Sigmoid colon (tissue), 6 donors: ENCODE measurements at regions not wholly inside any gene's neighbourhood (a gene's known extent, or its start where the extent isn't known, plus 50 kb on each side); places are given as distances from the start of the nearest gene placed in this dataset.

Experiments used
- DNase-seq: peaks from one replicate; pipeline ENCODE4 v3.0.0-alpha.2; 2019
- H3K27ac ChIP-seq, 4 donors: fragments of 200-600 bp; sonication (generic); one replicate each; pipeline ENCODE4 v1.5.1; 2016 to 2019; ENCODE audit warnings: mild to moderate bottlenecking in 1 of 4
- H3K27me3 ChIP-seq, 3 donors: fragments of 200-600 bp; sonication (generic); one replicate each; pipeline ENCODE4 v1.5.1; 2019; ENCODE audit warnings: mild to moderate bottlenecking in 1 of 3
- H3K36me3 ChIP-seq, 4 donors: fragments of 200-600 bp; sonication (generic); one replicate each; pipeline ENCODE4 v1.5.1; 2016 to 2019
- H3K4me1 ChIP-seq, 4 donors: fragments of 200-600 bp; sonication (generic); one replicate each; pipeline ENCODE4 v1.5.1; 2017 to 2019
- H3K4me3 ChIP-seq, 4 donors: fragments of 200-600 bp; sonication (generic); one replicate each; pipeline ENCODE4 v1.5.1; 2017 to 2019; ENCODE audit warnings: mild to moderate bottlenecking in 2 of 4, moderate library complexity in 1 of 4
- H3K9me3 ChIP-seq, 4 donors: fragments of 200-600 bp in 3 of 4; sonication (generic) in 3 of 4; one replicate each; pipeline versions ENCODE4 v1.5.1 to v1.6.1; 2013 to 2019
- EP300 ChIP-seq, 4 donors: sonication (generic); formaldehyde crosslinking; IDR thresholded peaks; one replicate each; pipeline ENCODE4 v1.6.1; 2017; ENCODE audit warnings: antibody characterized with exemption in 4 of 4
- POLR2A ChIP-seq, 2 donors: fragments of 450-650 bp; IDR thresholded peaks; one replicate each; pipeline ENCODE4 v1.6.1; 2016; ENCODE audit warnings: antibody characterized with exemption in 2 of 2, mild to moderate bottlenecking in 2 of 2, moderate library complexity in 2 of 2
- POLR2AphosphoS5 ChIP-seq, 4 donors: sonication (generic); formaldehyde crosslinking; IDR thresholded peaks; one replicate each; pipeline ENCODE4 v1.6.1; 2017; ENCODE audit warnings: antibody characterized with exemption in 4 of 4
- WGBS, 2 donors: extraction: QIAGEN DNeasy Blood & Tissue Kit; methylation state at CpG; one replicate each; pipeline ENCODE4 v1.1.7; 2013; 5-methylcytosine and 5-hydroxymethylcytosine counted together
- intact Hi-C: fragments of 100-400 bp; cut with DNase I; formaldehyde crosslinking; loops from one replicate; pipeline ENCODE4 v1.15.1; 2023
- TF ChIP-seq, protein P1 (sequence below), 4 experiments: fragments of 450-650 bp in 3 of 4; fragments of 200-600 bp in 1 of 4; IDR thresholded peaks; one replicate each; pipeline ENCODE4 v1.5.1; 2016 to 2019; ENCODE audit warnings: antibody characterized with exemption in 4 of 4, mild to moderate bottlenecking in 3 of 4, moderate library complexity in 2 of 4
- donor health status: healthy with polysubstance abuse.
- donor health status: healthy.

DNA sequence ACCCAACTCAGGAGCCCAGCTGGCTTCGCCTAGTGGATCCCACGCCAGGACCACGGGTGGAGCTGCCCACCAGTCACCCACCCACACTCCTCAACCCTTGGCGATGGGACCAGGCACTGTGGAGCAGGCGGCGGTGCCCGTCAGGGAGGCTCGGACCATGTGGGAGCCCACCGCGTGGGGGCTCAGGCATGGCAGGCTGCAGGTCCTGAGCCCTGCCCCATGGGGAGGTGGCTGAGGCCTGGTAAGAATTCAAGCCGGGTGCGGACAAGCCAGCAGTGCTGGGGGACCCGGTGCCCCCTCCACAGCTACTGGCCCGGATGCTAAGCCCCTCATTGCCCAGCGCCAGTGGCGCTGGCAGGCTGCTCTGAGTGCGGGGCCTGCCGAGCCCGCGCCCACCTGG is 123.1 kb upstream of the LGSN start:
- no peak overlapping the region for H3K27ac ChIP-seq
- TF ChIP-seq, protein P1, sequence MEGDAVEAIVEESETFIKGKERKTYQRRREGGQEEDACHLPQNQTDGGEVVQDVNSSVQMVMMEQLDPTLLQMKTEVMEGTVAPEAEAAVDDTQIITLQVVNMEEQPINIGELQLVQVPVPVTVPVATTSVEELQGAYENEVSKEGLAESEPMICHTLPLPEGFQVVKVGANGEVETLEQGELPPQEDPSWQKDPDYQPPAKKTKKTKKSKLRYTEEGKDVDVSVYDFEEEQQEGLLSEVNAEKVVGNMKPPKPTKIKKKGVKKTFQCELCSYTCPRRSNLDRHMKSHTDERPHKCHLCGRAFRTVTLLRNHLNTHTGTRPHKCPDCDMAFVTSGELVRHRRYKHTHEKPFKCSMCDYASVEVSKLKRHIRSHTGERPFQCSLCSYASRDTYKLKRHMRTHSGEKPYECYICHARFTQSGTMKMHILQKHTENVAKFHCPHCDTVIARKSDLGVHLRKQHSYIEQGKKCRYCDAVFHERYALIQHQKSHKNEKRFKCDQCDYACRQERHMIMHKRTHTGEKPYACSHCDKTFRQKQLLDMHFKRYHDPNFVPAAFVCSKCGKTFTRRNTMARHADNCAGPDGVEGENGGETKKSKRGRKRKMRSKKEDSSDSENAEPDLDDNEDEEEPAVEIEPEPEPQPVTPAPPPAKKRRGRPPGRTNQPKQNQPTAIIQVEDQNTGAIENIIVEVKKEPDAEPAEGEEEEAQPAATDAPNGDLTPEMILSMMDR (IDR thresholded peaks at IDR 0.05) = no peak
- TF ChIP-seq EP300 (IDR thresholded peaks at IDR 0.05) (no peak), POLR2A (IDR thresholded peaks at IDR 0.05) (no peak), POLR2AphosphoS5 (IDR thresholded peaks at IDR 0.05) (no peak)
- H3K9me3 ChIP-seq = no peaks in the 10 kb centered on the region
- H3K4me1 ChIP-seq = peaks cover 0 to 15% (median 11%) of the 10 kb centered on the region in 4 donors
- no peaks in the 10 kb centered on the region for H3K27me3 ChIP-seq
- H3K36me3 ChIP-seq = no peaks in the 10 kb centered on the region
- intact Hi-C loops = loop anchor here (5.0 kb wide), 1 partner anchor 91 kb away; no protein-coding TSS in a partner anchor
- no peak overlapping the region for H3K4me3 ChIP-seq
- WGBS, 2 donors = 93 to 96% methylated on average over 20 of the region's 20 CpGs
- DNase-seq = no peak

DNA sequence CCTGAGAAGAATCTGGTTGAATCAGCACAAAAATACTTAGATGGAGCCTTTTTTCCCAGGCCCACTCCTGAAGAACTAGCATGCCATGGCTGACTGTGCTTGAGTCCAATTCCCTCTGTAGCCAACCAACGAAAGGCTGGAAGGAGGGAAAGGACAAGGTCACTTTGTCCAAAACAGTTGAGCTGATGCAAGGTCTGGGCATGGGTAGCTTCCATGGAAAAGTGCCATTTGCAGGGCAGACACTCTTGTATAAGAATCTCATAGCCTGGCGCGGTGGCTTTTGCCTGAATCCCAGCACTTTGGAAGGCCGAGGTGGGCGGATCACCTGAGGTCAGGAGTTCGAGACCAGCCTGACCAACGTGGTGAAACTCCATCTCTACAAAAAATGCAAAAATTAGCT is 125.0 kb upstream of the LGSN start:
- DNase-seq = no peak
- H3K9me3 ChIP-seq = no peaks in the 10 kb centered on the region
- intact Hi-C loops = loop anchor here (5.0 kb wide), 1 partner anchor 92 kb away; no protein-coding TSS in a partner anchor
- WGBS, 2 donors = 89 to 91% methylated on average over 7 of the region's 7 CpGs
- H3K4me3 ChIP-seq = no peak overlapping the region
- no peaks in the 10 kb centered on the region for H3K36me3 ChIP-seq
- peaks cover 0 to 23% (median 14%) of the 10 kb centered on the region in 4 donors for H3K4me1 ChIP-seq
- H3K27me3 ChIP-seq = no peaks in the 10 kb centered on the region
- no peak overlapping the region for H3K27ac ChIP-seq
- TF ChIP-seq POLR2A (IDR thresholded peaks at IDR 0.05) (no peak), EP300 (IDR thresholded peaks at IDR 0.05) (no peak), POLR2AphosphoS5 (IDR thresholded peaks at IDR 0.05) (no peak)
- TF ChIP-seq, protein P1 (IDR thresholded peaks at IDR 0.05) = no peak

DNA sequence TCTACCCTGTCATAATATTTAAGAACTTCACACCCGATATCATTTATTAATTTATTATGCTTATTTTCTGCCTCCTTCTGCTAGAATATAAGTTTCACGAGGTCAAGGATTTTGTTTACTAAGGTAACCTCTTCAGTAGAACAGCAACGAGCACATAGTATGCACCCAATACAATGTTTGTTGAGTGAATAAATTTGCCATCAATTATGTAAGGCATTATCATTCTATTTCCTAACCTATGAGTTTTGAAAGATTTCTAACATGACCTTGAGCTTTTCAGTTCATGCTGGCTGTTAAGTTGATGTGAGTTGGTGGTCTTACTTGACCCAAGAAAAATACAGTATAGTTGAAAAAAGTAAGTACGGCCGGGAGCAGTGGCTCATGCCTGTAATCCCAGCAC is 125.9 kb upstream of the LOC128125822 start:
- 90% methylated on average over 5 of the region's 5 CpGs for WGBS, 2 donors
- H3K27me3 ChIP-seq = no peaks in the 10 kb centered on the region
- no peaks in the 10 kb centered on the region for H3K9me3 ChIP-seq
- peaks cover 0 to 23% (median 14%) of the 10 kb centered on the region in 4 donors for H3K4me1 ChIP-seq
- peak overlapping the region in 3 of 4 donors; percentile 51 to 71 (median 56) for H3K27ac ChIP-seq
- no peak overlapping the region for H3K4me3 ChIP-seq
- intact Hi-C loops = loop anchor here (2.0 kb wide), 1 partner anchor 126 kb away; the partner anchor contains the start of genes LOC128125822 and PTP4A1
- H3K36me3 ChIP-seq = no peaks in the 10 kb centered on the region
- TF ChIP-seq EP300 (IDR thresholded peaks at IDR 0.05) (no peak), POLR2A (IDR thresholded peaks at IDR 0.05) (no peak), POLR2AphosphoS5 (IDR thresholded peaks at IDR 0.05) (no peak)
- TF ChIP-seq, protein P1 (IDR thresholded peaks at IDR 0.05) = no peak
- no peak for DNase-seq

DNA sequence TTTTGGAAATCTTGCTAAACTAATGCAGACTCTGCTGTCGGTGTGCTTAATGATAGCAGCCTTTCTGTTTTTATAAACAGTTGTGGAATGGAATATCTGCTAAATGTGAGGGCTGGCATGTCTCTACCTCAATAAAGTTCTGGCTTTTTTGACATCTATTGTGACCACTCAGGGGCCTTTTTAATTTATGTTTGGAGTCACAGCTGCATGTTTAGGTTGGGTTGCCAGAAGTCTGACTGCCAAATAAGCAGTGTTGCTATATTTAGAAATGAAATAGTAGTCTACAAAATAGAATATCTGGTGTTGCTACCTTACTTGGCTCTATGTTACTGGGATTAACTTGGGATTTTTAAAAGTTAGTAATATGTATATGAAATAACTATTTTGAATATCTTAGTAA is 125.1 kb upstream of the LOC128125822 start:
- H3K27me3 ChIP-seq = no peaks in the 10 kb centered on the region
- WGBS, 2 donors = 75 to 76% methylated on average over 1 of the region's 1 CpG
- intact Hi-C loops = loop anchor here (2.0 kb wide), 1 partner anchor 126 kb away; the partner anchor contains the start of genes LOC128125822 and PTP4A1
- H3K27ac ChIP-seq = peak overlapping the region in 3 of 4 donors; percentile 51 to 71 (median 56)
- H3K9me3 ChIP-seq = no peaks in the 10 kb centered on the region
- H3K4me1 ChIP-seq = peaks cover 0 to 23% (median 14%) of the 10 kb centered on the region in 4 donors
- no peaks in the 10 kb centered on the region for H3K36me3 ChIP-seq
- DNase-seq = no peak
- TF ChIP-seq, protein P1 (IDR thresholded peaks at IDR 0.05) = no peak
- TF ChIP-seq POLR2A (IDR thresholded peaks at IDR 0.05) = no peak
- TF ChIP-seq POLR2AphosphoS5 (IDR thresholded peaks at IDR 0.05) = peak; percentile 49 to 83 (median 71)
- TF ChIP-seq EP300 (IDR thresholded peaks at IDR 0.05) = peak; percentile 18 to 75 (median 58)
- H3K4me3 ChIP-seq = no peak overlapping the region
